HG03439 (cell line): ENCODE measurements at regions not wholly inside any gene's neighbourhood (a gene's known extent, or its start where the extent isn't known, plus 50 kb on each side); places are given as distances from the start of the nearest gene placed in this dataset.

Source experiments
- ATAC-seq: cut with Tn5 transposase; IDR thresholded peaks from one replicate; pipeline ENCODE4 v1.9.1; 2021; ENCODE audit warnings: mild to moderate bottlenecking, moderate library complexity; ENCODE audit not compliant: unreplicated experiment

DNA sequence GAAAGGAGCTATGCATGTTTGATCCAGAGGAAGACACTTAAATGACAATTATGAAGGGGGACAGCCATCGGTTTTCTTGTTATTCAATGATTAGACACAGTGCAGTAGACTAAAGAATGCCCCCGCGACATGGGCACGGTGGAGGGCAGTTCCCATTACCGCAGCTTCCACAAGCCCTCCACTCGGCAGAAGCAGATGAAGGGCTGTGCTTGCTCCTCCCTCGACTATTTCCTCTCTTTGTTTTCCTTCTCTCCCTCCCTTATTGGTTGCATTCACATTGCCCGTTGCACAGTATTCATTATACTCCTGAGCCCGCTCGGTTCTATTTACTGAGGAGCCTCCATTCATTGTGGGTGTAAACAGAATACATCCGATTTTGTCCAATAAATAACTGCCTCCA is 138.8 kb upstream of the RASSF8 start:
- ATAC-seq: no peak

DNA sequence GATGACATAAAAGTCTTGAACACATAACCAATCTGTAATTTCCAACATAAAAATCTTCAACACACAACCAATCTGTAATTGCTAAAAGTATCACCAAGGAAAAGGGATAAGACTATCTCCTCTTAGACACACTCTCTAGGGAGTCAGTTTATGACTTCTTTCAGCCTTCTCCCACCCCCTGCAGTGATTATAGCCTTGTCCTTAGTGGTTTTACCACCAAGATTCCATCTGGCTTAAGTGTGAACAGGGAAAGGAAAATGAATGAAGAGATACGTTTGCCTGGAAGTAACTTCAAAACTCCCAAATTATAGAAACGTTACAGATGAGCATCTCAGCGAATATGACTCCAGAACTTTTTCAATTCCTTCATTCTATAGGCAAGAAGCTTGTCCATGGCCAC is 136.2 kb upstream of the RASSF8 start:
- ATAC-seq: no peak

DNA sequence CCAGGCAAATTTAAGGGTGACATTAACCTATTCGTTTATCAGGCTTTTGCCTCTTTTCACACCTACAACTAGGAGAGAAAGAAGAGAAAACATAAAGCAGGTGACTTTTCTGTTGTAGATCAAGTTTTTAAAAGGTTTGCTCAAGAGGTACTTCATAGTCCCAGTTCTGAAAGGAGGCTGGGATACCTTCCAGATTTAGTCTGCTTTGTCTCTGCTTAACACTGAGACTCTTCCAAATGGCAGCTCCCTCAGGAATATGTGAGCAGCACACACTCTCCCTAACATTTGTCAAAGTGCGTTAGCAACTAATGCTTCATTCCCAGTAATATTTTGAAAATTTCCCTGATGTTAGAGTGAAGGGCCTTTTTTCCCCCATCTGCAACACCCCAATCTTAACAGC is 133.7 kb upstream of the RASSF8 start:
- no peak for ATAC-seq

DNA sequence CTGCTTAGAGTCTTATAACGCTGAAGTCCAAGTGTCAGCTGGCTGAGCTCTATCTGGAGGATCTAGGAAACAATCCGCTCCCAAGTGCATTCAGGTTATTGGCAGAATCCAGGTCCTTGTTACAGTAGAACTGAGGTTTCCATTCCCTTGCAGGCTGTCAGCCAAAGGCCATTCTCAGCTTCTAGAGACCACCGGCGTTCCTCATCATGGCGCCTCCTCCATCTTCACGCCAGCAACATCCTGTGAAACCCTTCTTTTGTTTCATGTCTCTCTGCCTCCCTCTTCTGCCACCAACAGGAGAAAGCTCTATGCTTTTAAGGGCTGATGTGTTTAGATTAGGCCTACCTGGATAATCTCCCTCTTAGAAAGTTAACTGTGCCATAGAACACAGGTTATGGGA is 133.0 kb upstream of the RASSF8 start:
- no peak for ATAC-seq

DNA sequence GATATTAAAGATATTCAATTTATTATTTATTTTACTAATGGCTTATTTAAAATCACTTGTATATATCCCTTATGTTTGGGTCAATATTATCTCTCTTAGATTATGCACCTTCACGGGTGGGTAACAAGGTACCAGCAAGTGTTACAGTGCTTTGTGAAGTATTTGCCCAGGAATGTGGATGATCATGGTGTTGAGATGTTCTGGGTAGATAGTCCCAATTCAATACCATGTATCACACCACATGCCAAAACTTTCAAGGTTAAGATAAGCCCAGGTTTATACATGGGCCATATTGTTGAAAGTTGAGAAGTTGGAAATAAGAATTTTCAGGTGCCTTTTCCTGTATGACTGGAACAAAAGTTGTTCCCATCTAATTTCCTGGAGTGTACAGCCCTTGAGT is 131.3 kb upstream of the RASSF8 start:
- ATAC-seq: no peak

DNA sequence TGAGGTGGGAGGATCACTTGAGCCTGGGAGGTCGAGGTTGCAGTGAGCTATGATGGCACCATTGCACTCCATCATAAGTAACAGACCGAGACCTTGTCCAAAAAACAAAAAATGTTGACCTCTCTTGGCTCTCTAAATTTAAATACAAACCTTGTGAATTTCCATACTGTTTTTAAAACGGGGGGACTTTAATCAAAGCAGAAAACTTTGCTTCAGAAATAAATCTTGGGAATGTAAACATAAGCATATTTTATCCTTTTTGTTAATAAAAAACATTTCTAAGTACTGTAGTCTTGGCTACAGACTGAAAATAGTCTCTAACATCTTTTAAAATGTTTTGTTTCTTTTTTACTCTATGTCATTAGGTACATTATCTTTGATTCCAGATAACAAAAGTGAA is 130.7 kb upstream of the RASSF8 start:
- no peak for ATAC-seq

DNA sequence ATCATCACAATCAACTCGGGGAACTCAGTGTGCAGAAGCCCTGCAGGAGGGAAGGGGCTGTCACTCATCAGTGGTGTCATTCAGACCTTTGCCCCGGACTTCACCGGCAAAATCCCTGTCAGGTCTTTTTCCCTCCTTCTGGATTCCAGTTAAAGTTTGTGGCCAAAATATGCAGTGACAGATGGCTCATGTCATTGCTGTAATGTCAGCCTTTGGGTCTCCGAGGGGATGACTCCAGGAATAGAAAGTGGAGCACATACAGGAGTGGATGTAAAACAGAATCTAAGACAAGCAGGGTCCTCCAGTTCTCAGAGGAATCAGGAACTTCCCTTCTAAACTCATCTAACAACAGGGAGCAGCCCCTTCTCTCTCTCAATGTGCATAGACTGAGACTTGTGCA is 130.3 kb upstream of the RASSF8 start:
- ATAC-seq: no peak

DNA sequence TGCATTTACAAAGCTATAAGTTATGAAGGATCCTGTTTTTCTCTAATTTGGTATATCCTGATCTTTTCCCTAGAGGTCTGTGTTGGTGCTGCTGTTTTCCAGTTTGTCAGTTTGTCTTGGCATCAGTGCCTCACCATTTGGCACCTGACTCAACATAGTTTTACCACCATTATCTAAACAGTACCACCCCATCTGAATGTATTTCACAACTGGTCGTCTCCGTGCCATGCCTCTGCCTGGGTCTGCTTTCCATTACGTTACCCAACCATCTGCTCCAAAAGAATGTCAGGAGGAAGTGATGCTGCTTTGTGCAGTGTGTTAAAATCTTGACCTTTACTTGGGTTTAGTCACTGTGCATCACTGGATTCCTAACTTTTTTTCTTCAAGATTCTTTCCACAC is 129.3 kb upstream of the RASSF8 start:
- no peak for ATAC-seq

DNA sequence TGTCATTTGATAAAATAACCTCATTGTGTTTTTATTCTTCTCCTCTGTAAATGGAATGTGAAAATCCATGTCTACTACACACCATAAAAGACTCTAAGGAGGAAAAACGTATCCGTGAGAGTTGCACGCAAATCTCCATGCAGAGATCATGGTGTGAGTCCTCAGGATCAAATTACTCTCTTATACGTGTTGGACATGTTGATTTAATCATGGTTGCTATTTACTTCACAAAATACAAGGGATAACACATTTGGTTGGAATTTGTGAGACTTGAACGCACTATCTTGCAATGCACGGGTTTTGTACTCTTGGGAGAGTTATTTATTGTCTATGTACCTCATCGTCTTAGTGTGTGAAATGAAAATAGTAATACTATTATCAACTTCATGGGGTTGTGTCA is 128.0 kb upstream of the RASSF8 start:
- no peak for ATAC-seq

DNA sequence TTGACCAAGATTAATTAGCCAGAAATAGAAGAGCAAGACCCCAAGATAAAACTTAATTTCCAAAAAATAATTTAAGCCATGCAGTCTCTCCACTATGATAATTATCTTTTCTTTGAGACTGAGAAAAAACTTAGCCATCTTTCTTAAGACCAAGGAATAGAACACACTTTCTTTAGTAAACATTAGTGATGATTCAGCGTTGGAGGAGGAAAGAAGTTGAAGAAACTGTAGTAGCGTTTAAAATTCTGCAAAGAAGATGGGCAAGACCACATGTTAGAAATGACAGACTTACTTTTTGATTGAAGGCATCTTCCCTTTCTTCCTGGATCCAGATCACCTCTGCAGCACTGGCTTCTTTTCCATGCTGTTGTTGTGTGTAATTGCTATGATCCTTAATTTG is 124.8 kb upstream of the RASSF8 start:
- ATAC-seq: no peak

DNA sequence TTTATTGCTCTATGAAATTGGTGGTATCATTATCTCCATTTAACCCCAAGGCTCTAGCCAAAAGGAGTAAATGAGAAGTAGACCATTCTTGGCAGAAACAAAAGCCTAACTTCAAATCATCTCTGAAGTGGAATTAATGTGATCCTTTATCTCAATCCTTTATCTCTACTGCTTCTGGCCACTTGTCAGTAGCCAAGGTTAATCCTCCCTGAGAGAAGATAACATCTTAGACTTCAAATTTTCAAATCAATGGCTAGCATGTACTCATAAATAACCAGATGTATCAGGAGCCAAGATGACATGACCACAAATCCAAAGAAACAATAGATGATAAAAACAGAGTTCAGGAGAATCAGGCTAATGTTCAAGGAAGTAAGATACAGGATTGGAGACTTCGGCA is 123.1 kb upstream of the RASSF8 start:
- ATAC-seq: no peak

DNA sequence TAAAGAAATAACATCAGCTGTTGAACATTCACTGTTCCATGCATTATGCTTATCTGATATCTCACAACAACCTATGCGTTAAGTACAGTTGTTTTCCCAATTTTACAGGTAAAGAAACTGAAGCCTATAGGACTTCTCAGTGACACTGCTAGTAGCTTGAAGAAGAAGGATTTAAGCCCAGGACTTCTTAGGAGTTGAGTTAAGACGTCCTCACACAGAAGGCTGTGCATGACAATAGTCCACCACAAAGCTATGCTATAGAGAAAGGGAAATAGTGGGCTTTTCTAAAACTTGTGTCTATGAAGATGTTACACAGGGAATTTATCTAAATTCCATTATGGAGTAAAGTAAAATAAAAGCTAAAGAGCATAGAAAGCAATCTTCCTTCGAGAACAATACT is 120.5 kb upstream of the RASSF8 start:
- ATAC-seq: no peak

DNA sequence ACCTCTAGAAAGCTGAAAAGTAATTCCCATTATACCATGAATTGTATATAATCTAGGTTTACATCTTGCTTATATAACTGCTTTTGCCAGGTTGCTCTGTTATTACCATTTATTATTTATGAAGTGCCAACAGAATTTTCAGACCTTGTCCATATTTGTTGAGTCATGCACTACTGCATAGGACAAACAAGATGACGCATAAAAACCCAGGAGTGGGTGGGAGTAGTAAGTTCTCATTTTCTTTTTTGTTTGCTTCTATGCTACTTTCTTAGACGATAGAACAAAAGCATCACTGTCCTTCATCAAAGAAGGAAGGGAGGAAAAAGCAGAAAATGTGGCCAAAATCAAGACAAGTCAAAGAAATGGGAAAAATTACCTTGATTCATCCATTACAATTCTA is 119.0 kb upstream of the RASSF8 start:
- no peak for ATAC-seq

DNA sequence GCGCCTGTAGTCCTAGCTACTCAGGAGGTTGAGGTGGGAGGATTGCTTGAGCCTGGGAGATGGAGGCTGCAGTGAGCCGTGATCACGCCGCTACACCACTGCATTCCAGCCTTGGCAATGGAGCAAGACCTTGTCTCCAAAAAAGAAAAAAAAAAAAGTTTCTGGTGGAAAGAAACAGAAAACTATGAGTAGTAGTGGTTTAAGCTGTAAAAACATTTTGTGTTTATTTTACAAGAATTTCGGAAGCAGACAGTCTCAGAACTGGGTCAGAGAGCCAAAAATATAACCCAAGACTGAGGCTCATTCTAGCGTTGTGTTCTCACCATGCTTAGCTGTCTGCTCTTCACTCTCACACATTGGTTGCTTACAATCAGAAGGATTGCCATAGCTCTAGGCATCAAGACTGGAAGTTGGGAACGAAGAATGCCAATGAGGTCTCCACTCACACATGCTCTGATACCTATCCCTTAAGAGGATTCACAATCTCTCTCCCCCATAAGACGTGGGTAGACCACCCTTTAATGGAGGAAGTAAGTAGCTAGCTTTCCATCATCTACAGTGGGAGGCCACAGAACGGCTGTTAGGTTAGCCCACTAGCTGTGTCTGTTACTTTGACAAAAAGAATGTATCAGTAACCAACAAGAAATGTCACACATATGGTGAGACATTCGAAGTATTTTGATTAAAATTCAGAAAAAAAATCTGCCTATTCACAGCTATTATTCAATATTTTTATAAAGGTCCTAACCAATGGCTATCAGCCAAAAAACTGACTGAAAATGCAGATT is 117.6 kb upstream of the RASSF8 start:
- no peak for ATAC-seq

DNA sequence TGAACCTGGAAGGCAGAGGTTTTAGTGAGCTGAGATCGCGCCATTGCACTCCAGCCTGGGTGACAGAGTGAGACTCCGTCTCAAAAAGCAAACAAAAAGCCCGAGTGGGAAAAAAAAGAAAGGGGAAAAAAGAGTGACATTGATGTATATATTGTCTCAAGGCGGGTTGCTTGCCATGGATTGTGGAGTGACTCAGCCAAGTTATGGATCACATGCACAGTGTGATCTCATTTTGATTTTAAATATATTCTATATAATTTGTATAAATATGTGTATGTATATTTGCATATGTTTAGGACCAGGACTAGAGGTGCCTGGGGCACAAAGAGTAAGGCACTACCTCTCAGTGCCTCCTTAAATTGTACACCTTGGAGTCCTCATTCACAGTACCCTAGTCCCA is 116.2 kb upstream of the RASSF8 start:
- ATAC-seq: no peak

DNA sequence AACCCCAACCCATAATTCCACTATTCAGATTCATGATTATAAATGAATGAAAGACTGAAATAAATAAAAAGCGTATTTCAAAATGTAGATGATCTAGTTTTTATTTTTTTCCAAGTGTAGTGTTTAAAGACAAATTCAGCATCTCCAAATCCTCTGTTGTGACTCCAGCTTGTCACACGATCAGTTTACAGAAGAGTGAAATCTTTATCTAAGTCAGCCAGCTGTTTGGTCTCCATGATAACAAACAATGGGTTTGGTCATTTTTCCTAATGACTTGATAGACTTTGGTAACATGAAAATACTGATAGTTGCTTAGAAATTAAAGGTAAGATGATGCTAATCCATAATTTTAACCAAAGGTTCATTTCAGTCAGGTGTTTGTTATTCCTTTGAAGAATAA is 114.5 kb upstream of the RASSF8 start:
- no peak for ATAC-seq

DNA sequence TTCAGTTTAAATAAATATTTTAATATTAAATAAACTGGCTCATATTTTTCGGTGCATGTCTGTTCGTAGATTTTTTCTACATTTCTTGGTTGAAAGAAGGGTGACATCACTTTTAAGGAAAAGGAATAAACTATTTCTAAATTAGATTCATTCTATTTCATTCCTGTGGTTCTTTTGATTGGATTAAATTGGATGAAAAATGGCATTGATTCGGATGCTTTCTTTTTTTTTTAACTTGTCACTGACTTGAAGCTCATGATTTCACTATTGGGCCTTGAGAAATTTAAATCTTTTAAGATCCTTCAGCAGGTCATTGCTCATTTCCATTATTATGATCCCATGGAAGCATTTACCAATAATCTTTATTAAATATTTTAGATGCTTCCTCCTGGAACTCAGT is 113.1 kb upstream of the RASSF8 start:
- no peak for ATAC-seq

DNA sequence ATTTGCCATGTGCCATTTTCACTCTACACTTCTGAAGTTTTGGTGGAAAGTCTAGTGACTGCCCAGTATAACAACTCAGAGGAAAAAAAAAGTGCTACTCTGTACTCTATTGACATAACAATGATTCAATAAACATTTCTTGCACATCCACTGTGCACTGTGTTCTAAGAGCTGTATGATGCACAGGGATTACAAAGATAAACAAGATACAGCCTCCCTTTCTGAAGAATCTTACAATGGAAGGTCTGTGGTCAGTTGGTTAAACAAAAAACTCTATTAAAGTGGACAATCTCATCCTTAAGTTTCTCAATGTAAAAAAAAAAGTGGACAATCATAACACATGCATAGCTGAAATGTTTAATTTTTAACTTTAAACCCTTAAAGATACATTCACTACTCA is 105.7 kb upstream of the RASSF8 start:
- ATAC-seq: no peak

DNA sequence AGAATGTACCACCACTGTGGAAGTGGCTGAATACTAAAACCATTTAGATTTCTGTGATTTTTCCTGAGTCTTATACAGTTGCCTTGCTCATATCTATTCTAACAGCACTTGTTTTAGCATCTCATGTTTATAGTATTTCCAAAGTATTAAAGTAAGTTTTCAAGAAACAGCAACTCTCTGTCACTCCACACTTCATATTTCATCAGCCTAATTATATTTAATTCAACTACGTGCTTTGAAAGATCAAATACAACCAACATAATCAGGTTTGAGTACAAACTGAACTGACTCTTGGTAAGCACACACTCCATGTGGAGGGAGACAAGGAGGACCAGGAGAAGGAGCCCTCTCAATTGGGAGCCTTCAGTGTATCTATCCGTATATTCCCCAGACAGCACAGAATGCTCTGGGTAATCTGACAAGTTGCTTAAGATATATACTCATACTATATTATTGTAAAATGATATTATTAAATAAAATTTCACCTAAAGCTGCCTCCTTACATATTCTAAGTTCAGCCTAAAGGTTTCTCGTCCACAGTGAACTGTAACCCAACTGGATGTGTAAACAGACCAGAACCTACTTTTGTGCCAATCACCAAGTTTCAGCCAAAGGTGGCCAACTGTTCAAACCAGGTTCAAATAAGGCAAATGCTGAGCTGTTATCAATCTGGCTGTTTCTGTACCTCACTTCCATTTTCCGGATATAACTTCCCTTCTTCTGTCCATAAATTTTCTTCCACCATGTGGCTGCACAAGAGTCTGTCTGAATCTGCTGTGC is 105.0 kb upstream of the RASSF8 start:
- ATAC-seq: no peak

DNA sequence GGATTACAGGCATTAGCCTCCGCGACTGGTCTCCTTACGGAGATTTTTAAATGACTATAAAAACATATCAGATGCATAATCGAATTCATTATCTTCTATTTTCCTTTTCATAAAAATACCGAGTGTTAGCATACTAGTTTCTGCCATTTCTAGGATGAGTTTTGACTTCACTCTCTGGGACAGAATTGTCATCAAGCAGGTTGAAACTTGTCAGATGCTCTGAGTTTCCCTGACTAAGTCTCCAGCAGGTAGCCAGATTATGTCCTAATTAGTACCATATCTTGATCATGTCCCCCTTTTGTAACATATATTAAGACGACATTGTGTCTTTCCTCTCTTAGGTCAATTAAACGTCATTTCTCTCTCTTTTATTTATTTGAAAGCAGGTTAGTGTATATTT is 103.5 kb upstream of the RASSF8 start:
- no peak for ATAC-seq

DNA sequence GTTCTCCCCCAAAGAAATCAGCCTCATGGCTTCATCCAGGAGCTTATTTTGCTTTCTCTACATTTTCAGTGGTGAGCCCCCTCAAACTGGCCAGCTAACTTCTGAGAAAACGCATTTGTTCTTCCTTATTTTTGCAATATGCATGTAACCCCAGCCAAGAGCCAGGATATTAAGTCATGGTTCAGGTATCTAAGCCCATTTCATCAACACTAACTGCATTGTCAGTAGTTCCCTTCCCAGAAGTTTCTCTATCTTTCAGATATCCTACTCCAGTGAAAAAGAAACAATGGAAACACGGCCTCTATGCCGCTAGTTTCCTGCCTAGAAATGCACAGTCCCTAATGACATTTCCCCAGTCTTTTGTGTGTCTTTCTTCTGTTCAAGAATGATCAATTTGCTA is 102.8 kb upstream of the RASSF8 start:
- no peak for ATAC-seq

DNA sequence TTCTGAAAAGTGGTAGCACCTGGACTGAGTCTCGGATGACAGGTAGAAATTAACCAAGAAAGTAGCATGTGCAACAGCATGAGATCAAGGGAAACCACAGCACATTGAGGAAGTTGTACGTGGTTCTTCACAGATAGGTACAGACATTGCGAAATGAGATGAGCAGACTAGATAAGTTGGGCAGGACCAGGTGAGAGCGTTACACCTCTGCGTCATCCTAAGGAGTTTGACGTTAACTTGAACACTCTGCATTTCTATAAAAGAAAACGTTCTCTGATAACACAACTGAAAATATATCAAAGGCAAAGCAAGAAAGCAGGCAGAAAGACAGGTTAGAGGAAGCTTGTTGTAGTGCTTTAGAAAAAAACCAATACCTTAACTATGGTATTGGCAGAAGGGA is 98.5 kb upstream of the RASSF8 start:
- no peak for ATAC-seq

DNA sequence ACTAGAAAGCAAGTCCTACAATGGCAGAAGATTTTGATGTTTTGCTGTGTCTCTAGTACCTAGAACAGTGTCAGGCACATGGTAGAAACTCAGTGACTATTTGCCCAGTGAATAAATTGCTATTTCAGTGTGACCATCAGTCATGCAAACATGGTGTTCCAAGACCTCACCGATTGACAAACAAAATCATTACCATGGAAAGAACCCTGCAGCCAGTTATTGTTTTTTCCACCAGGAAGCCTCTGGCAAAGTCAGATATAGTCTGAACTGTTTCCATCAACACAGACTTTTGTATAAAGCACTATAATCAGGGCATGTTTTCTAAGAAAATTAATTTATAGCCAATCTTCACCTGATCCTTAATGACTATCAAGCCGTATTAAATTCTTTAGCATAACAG is 97.3 kb upstream of the RASSF8 start:
- ATAC-seq: no peak
